AG10803 (cell line): ENCODE measurements at regions not wholly inside any gene's neighbourhood (a gene's known extent, or its start where the extent isn't known, plus 50 kb on each side); places are given as distances from the start of the nearest gene placed in this dataset.

ENCODE experiments used
- DNase-seq: peaks from one replicate; pipeline ENCODE4 v3.0.0; 2010; ENCODE audit warnings: low read depth
- H3K4me3 ChIP-seq: 2 replicates; pipeline ENCODE4 v1.5.1; 2011; ENCODE audit warnings: mild to moderate bottlenecking, low read length, control low read depth
- CTCF ChIP-seq: conservative IDR thresholded peaks from 2 replicates; pipeline ENCODE4 v1.5.1; 2011; ENCODE audit warnings: mild to moderate bottlenecking, low read length, control low read depth, inconsistent platforms

- DNase-seq, result no peak
- no peak overlapping the region for H3K4me3 ChIP-seq
- no peak for TF ChIP-seq CTCF
These were observed 936.7 kb downstream of the CCSER2 start for GRCh38 chr10:85265121-85265520.

GRCh38 chr10:85266808-85267207 is 938.4 kb downstream of the CCSER2 start:
- no peak for TF ChIP-seq CTCF
- no peak for DNase-seq
- no peak overlapping the region for H3K4me3 ChIP-seq

DNA sequence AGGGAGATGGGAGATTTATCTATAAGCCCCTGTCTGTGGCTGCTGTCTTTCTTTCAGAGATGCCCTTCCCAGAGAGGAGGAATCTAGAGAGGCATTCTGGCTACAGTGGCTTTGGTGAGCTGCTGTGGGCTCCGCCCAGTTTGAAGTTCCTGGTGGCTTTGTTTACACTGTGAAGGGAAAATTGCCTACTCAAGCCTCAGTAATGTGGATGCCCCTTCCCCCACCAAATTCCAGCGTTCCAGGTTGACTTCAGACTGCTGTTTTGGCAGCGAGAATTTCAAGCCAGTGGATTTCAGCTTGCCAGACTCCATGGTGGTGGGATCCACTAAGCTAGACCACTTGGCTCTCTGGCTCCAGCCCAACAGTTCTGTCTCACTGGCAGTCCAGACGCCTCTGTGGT is 951.6 kb downstream of the CCSER2 start:
- H3K4me3 ChIP-seq, result no peak overlapping the region
- TF ChIP-seq CTCF, result no peak
- no peak for DNase-seq

- no peak overlapping the region for H3K4me3 ChIP-seq
- DNase-seq, result no peak
- TF ChIP-seq CTCF, result no peak
These were observed 956.7 kb downstream of the CCSER2 start for GRCh38 chr10:85284778-85285770.

GRCh38 chr10:85293483-85293882 is 965.1 kb downstream of the CCSER2 start:
- no peak for DNase-seq
- TF ChIP-seq CTCF, result no peak
- no peak overlapping the region for H3K4me3 ChIP-seq

GRCh38 chr10:85311613-85312337 is 983.4 kb downstream of the CCSER2 start:
- H3K4me3 ChIP-seq, result no peak overlapping the region
- DNase-seq, result no peak
- no peak for TF ChIP-seq CTCF
